Activated T-helper 17 cell treated with anti-CD3 and anti-CD28 coated beads, Interleukin-2, amount 50 U/mL, for 72 hours (primary cell): ENCODE measurements at regions not wholly inside any gene's neighbourhood (a gene's known extent, or its start where the extent isn't known, plus 50 kb on each side); places are given as distances from the start of the nearest gene placed in this dataset.
"Not testable (repeated sequence)": the region's sequence is repeated elsewhere in the genome, so short reads cannot be mapped to it uniquely, and the experiment has no call there.

Source experiments
- ATAC-seq: fragments of 150-1000 bp; cut with Tn5 transposase; replicated peaks from 2 replicates; pipeline ENCODE4 v1.10.0; 2021; ENCODE audit warnings: mild to moderate bottlenecking, moderate library complexity
- H3K27ac Mint-ChIP-seq: one replicate; pipeline ENCODE4 v1.8.0; 2022; ENCODE audit warnings: mixed read lengths
- H3K27me3 Mint-ChIP-seq: one replicate; pipeline ENCODE4 v1.8.0; 2022; ENCODE audit warnings: mixed read lengths
- H3K36me3 Mint-ChIP-seq: one replicate; pipeline ENCODE4 v1.8.0; 2022; ENCODE audit warnings: low read depth, mild to moderate bottlenecking, mixed read lengths
- H3K4me1 Mint-ChIP-seq: one replicate; pipeline ENCODE4 v1.8.0; 2022; ENCODE audit warnings: mixed read lengths
- H3K4me3 Mint-ChIP-seq: one replicate; pipeline ENCODE4 v1.8.0; 2022; ENCODE audit warnings: mild to moderate bottlenecking, mixed read lengths
- H3K9me3 Mint-ChIP-seq: one replicate; pipeline ENCODE4 v1.8.0; 2022; ENCODE audit warnings: mixed read lengths

GRCh38 chr3:139110072-139110830 is 65.6 kb upstream of the PRR23C start:
- no peak overlapping the region for H3K4me3 Mint-ChIP-seq
- H3K36me3 Mint-ChIP-seq = no peaks in the 10 kb centered on the region
- peaks cover 19% of the 10 kb centered on the region for H3K27me3 Mint-ChIP-seq
- H3K9me3 Mint-ChIP-seq = no peaks in the 10 kb centered on the region
- H3K27ac Mint-ChIP-seq = no peak overlapping the region
- peaks cover 8% of the 10 kb centered on the region for H3K4me1 Mint-ChIP-seq
- ATAC-seq = no peak

GRCh38 chr3:139110929-139111328 is 66.2 kb upstream of the PRR23C start:
- not testable (repeated sequence) for H3K9me3 Mint-ChIP-seq, H3K27ac Mint-ChIP-seq, ATAC-seq, H3K4me3 Mint-ChIP-seq, H3K4me1 Mint-ChIP-seq, H3K36me3 Mint-ChIP-seq
- H3K27me3 Mint-ChIP-seq = peaks cover 14% of the 10 kb centered on the region

- Mint-ChIP-seq H3K27me3 (peaks cover 12% of the 10 kb centered on the region), H3K4me1 (peaks cover 8% of the 10 kb centered on the region), H3K36me3 (no peaks in the 10 kb centered on the region), H3K9me3 (no peaks in the 10 kb centered on the region), H3K4me3 (no peak overlapping the region), H3K27ac (peak overlapping the region; percentile 20)
- ATAC-seq = peak; percentile 46
These were observed 66.9 kb upstream of the PRR23C start for GRCh38 chr3:139111392-139112229.

- Mint-ChIP-seq H3K27me3 (peaks cover 8% of the 10 kb centered on the region), H3K9me3 (no peaks in the 10 kb centered on the region), H3K4me1 (peaks cover 8% of the 10 kb centered on the region), H3K27ac (no peak overlapping the region), H3K36me3 (no peaks in the 10 kb centered on the region), H3K4me3 (no peak overlapping the region)
- ATAC-seq = no peak
These were observed 67.5 kb upstream of the PRR23C start for GRCh38 chr3:139112230-139112558.

- Mint-ChIP-seq H3K4me1 (peaks cover 8% of the 10 kb centered on the region), H3K9me3 (no peaks in the 10 kb centered on the region), H3K4me3 (no peak overlapping the region), H3K36me3 (no peaks in the 10 kb centered on the region), H3K27me3 (peaks cover 8% of the 10 kb centered on the region), H3K27ac (no peak overlapping the region)
- peak; percentile 57 for ATAC-seq
These were observed 68.7 kb upstream of the PRR23C start for GRCh38 chr3:139113231-139113992.

GRCh38 chr3:139113993-139114375 is 69.3 kb upstream of the PRR23C start:
- Mint-ChIP-seq H3K27ac (no peak overlapping the region), H3K27me3 (peaks cover 8% of the 10 kb centered on the region), H3K4me1 (peaks cover 8% of the 10 kb centered on the region), H3K4me3 (no peak overlapping the region), H3K9me3 (no peaks in the 10 kb centered on the region), H3K36me3 (no peaks in the 10 kb centered on the region)
- no peak for ATAC-seq

- not testable (repeated sequence) for H3K4me3 Mint-ChIP-seq, H3K27me3 Mint-ChIP-seq, H3K27ac Mint-ChIP-seq, H3K9me3 Mint-ChIP-seq, H3K4me1 Mint-ChIP-seq, ATAC-seq, H3K36me3 Mint-ChIP-seq
These were observed 71.9 kb upstream of the PRR23C start for GRCh38 chr3:139116631-139117030.

GRCh38 chr3:139117136-139117675 is 72.5 kb upstream of the PRR23C start:
- peak; percentile 64 for ATAC-seq
- Mint-ChIP-seq H3K4me3 (no peak overlapping the region), H3K27ac (no peak overlapping the region), H3K9me3 (no peaks in the 10 kb centered on the region), H3K36me3 (no peaks in the 10 kb centered on the region), H3K27me3 (no peaks in the 10 kb centered on the region), H3K4me1 (no peaks in the 10 kb centered on the region)

GRCh38 chr3:139117883-139118760 is 73.4 kb upstream of the PRR23C start:
- Mint-ChIP-seq H3K4me1 (no peaks in the 10 kb centered on the region), H3K27me3 (no peaks in the 10 kb centered on the region), H3K9me3 (no peaks in the 10 kb centered on the region), H3K27ac (no peak overlapping the region), H3K36me3 (no peaks in the 10 kb centered on the region), H3K4me3 (no peak overlapping the region)
- no peak for ATAC-seq

- no peaks in the 10 kb centered on the region for H3K9me3 Mint-ChIP-seq
- ATAC-seq = no peak
- no peaks in the 10 kb centered on the region for H3K27me3 Mint-ChIP-seq
- H3K4me3 Mint-ChIP-seq = no peak overlapping the region
- no peaks in the 10 kb centered on the region for H3K36me3 Mint-ChIP-seq
- H3K27ac Mint-ChIP-seq = no peak overlapping the region
- no peaks in the 10 kb centered on the region for H3K4me1 Mint-ChIP-seq
These were observed 74.1 kb upstream of the PRR23C start for GRCh38 chr3:139118835-139119234.

- Mint-ChIP-seq H3K36me3 (no peaks in the 10 kb centered on the region), H3K4me3 (no peak overlapping the region), H3K9me3 (no peaks in the 10 kb centered on the region), H3K27me3 (no peaks in the 10 kb centered on the region), H3K4me1 (no peaks in the 10 kb centered on the region), H3K27ac (no peak overlapping the region)
- ATAC-seq = no peak
These were observed 74.8 kb upstream of the PRR23C start for GRCh38 chr3:139119331-139120025.

GRCh38 chr3:139120086-139121056 is 75.7 kb upstream of the PRR23C start:
- H3K27me3 Mint-ChIP-seq = no peaks in the 10 kb centered on the region
- H3K9me3 Mint-ChIP-seq = no peaks in the 10 kb centered on the region
- H3K36me3 Mint-ChIP-seq = no peaks in the 10 kb centered on the region
- no peak overlapping the region for H3K4me3 Mint-ChIP-seq
- no peaks in the 10 kb centered on the region for H3K4me1 Mint-ChIP-seq
- no peak for ATAC-seq
- no peak overlapping the region for H3K27ac Mint-ChIP-seq
